ENCODE measurements at regions not wholly inside any gene's neighbourhood (a gene's known extent, or its start where the extent isn't known, plus 50 kb on each side); places are given as distances from the start of the nearest gene placed in this dataset.
A peak's percentile ranks its signal among the peaks of the same experiment; 100 is the strongest.

DNA sequence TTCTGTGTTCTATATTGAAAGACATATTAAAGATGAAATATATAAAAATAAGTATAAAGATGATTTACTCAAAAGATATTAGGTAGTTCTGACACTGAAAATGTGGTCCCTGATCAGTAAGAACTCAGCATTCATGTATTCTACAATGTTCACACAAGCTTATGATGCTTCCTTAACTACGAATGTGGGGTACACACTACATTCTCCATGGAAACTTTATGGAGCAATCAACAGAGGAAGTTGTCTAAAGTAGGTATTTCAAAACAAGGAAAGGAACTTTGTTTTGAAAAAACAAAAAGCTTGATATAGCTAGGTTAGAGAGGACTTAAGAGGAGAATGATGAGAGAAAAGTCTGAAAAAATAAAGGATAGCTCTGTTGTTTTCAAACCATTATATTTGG lies 119.7 kb upstream of the RGS18 start:
- H3K9me3 ChIP-seq (replicated peaks; ENCODE audit: control insufficient read depth, insufficient read depth, low read depth, low read length): 0 out of 2 replicates have a peak, but pooled peaks cover 4% of the 10 kb centered on the region
- 20% methylated on average over 1 of the region's 1 CpG for WGBS (ENCODE audit: insufficient coverage, low coverage, missing lambda C conversion rate)
- BruUV-seq (replicated peaks): no TSS peak
- H3K27me3 ChIP-seq (ENCODE audit: control insufficient read depth in 2 of 2, insufficient read depth in 2 of 2, low read length in 2 of 2): no peaks in the 10 kb centered on the region
- ChIA-PET CTCF (ENCODE audit: low intra/inter-chr PET ratio) (interaction anchor here (0.6 kb wide), 1 partner anchor 311 kb away, joined by 3 read pairs; no protein-coding TSS in a partner anchor), POLR2A (interaction anchor here (0.9 kb wide), 1 partner anchor 10 kb away, joined by 3 read pairs; no protein-coding TSS in a partner anchor)
- H3K4me1 ChIP-seq (replicated peaks in 1 of 2; ENCODE audit: control insufficient read depth in 2 of 2, insufficient read depth in 2 of 2, low read length in 2 of 2): no peaks in the 10 kb centered on the region; a peak in 2 of 5 replicates
- H3K4me2 ChIP-seq (ENCODE audit: insufficient read depth, low read length): no peak overlapping the region
- H3K27ac ChIP-seq (ENCODE audit: extremely low read depth, low read depth, low read length): no peak overlapping the region
- H3K9me1 ChIP-seq (ENCODE audit: control insufficient read depth, insufficient read depth, low read length): no peaks in the 10 kb centered on the region
- H3K4me3 ChIP-seq: no peak overlapping the region
- in situ Hi-C loops (cut with MboI) (no loop called here), intact Hi-C loops (cut with micrococcal nuclease) (no loop called here)
- no peak overlapping the region for H3K9ac ChIP-seq (ENCODE audit: insufficient read depth in 1 of 2, low read depth in 2 of 2, low read length in 2 of 2)
- FAIRE-seq: no peak
- H3K36me3 ChIP-seq (ENCODE audit: control insufficient read depth, insufficient read depth, low read length): no peaks in the 10 kb centered on the region
- no peak for DNase-seq (ENCODE audit: extremely low read depth in 1 of 4, low spot score in 3 of 4)
- TF ChIP-seq ZNF780A (CRISPR knock-in tag; IDR thresholded peaks at IDR 0.05): no peak
- TF ChIP-seq, protein P1, sequence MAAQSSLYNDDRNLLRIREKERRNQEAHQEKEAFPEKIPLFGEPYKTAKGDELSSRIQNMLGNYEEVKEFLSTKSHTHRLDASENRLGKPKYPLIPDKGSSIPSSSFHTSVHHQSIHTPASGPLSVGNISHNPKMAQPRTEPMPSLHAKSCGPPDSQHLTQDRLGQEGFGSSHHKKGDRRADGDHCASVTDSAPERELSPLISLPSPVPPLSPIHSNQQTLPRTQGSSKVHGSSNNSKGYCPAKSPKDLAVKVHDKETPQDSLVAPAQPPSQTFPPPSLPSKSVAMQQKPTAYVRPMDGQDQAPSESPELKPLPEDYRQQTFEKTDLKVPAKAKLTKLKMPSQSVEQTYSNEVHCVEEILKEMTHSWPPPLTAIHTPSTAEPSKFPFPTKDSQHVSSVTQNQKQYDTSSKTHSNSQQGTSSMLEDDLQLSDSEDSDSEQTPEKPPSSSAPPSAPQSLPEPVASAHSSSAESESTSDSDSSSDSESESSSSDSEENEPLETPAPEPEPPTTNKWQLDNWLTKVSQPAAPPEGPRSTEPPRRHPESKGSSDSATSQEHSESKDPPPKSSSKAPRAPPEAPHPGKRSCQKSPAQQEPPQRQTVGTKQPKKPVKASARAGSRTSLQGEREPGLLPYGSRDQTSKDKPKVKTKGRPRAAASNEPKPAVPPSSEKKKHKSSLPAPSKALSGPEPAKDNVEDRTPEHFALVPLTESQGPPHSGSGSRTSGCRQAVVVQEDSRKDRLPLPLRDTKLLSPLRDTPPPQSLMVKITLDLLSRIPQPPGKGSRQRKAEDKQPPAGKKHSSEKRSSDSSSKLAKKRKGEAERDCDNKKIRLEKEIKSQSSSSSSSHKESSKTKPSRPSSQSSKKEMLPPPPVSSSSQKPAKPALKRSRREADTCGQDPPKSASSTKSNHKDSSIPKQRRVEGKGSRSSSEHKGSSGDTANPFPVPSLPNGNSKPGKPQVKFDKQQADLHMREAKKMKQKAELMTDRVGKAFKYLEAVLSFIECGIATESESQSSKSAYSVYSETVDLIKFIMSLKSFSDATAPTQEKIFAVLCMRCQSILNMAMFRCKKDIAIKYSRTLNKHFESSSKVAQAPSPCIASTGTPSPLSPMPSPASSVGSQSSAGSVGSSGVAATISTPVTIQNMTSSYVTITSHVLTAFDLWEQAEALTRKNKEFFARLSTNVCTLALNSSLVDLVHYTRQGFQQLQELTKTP (IDR thresholded peaks at IDR 0.05; ENCODE audit: low read depth in 1 of 2, partially characterized antibody in 2 of 2): no peak
- no peak for TF ChIP-seq ZNF561 (CRISPR knock-in tag; conservative IDR thresholded peaks at IDR 0.05)
- TF ChIP-seq, protein P2, sequence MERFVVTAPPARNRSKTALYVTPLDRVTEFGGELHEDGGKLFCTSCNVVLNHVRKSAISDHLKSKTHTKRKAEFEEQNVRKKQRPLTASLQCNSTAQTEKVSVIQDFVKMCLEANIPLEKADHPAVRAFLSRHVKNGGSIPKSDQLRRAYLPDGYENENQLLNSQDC (CRISPR knock-in tag; IDR thresholded peaks at IDR 0.05): no peak
- H4K20me1 ChIP-seq (replicated peaks; ENCODE audit: control insufficient read depth, insufficient read depth, low read length): no peaks in the 10 kb centered on the region
- no peaks in the 10 kb centered on the region for H3K79me2 ChIP-seq (ENCODE audit: control insufficient read depth, insufficient read depth, low read length)
- ATAC-seq: no peak
- H2AFZ ChIP-seq (ENCODE audit: low read depth, low read length): 0 out of 2 replicates have a peak overlapping the region, but pooled peaks have one; percentile 4
